WI38 (cell line): ENCODE measurements at regions not wholly inside any gene's neighbourhood (a gene's known extent, or its start where the extent isn't known, plus 50 kb on each side); places are given as distances from the start of the nearest gene placed in this dataset.

Source experiments
- H3K4me3 ChIP-seq: 2 replicates; pipeline ENCODE4 v1.5.1; 2011; ENCODE audit warnings: low read depth, mild to moderate bottlenecking, control low read depth, low read length
- CTCF ChIP-seq: IDR thresholded peaks from 2 replicates; pipeline ENCODE4 v1.5.1; 2012; ENCODE audit warnings: low read depth, mild to moderate bottlenecking, control low read depth, low read length

DNA sequence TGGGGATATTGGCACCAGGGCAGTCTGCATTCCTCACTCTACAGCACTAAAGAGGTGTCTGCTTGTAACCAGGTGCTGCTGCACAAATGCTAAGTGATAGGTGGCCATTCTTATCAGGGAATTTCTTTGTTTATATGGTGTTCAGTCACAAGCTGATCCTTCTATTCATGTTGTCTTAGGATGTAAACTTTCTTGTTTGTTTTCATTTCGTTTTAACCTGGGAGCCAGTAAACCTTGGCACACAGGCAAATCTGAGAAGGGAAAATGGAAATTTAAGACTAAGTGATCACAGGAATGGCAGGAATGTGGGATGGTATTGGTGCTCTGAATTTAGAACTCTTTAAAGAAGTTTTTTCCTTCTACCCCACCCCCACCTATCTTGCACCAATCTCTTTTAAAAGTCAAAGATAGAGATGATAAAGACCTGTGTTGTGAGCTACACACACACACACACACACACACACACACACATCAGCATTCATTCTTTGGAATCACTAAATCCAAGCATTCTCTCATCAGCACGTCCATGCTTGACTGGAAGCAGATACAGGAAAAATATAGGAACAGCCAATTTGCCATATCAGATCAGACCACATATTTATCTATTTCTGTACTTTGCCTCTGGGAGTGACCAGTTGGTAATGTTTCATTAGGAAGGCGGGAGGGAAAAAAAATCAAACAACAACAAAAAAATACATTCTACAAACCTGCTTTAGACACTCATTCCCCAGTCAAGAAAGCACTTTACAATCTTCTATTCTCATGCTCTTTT lies 451.4 kb upstream of the ADGRL2 start:
- H3K4me3 ChIP-seq: no peak overlapping the region
- TF ChIP-seq CTCF: no peak

DNA sequence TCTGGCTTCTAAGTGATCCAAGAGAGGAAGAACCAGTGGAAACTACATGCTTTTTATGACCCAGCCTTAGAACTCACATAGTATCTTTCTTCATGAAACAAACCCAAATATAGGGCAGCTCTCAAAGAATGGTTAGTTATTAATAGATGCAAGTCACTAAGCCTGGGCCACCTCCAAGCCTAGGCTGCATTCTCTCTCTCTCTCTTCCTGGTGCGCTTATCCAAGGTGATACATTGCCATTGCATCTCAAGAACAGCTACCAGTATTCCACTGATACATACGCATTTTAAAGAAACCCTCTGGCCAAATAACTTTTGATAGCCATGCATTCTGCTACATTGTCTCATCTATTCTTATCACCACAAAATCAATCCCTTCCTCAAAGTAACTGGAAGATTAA lies 455.6 kb upstream of the ADGRL2 start:
- no peak overlapping the region for H3K4me3 ChIP-seq
- no peak for TF ChIP-seq CTCF

GRCh38 chr1:81340239-81340638 lies 460.5 kb upstream of the ADGRL2 start:
- TF ChIP-seq CTCF: no peak
- no peak overlapping the region for H3K4me3 ChIP-seq

DNA sequence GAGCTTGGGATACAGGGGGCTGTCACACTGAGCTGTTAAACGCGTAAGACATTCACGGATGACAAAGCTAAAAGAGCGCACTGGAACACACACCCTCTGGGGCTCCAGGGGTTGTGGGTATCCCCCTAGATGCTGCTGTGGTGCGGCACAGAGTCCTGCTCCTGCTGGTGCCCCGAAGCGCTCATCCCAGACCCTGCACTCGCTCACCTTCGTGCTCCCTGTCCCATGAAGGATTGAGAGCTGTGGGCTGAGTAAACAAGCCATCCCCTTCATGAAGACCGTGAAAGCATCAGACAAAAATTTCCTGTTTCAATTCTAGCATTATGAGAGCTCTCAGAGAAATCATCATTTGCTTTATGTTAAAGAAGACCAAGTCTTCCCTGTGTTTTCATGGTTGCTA lies 463.5 kb upstream of the ADGRL2 start:
- H3K4me3 ChIP-seq: no peak overlapping the region
- TF ChIP-seq CTCF: no peak

- H3K4me3 ChIP-seq: no peak overlapping the region
- no peak for TF ChIP-seq CTCF
Measured at GRCh38 chr1:81335876-81336275, 464.9 kb upstream of the ADGRL2 start.

- H3K4me3 ChIP-seq: no peak overlapping the region
- TF ChIP-seq CTCF: no peak
Measured at GRCh38 chr1:81330521-81330920, 470.2 kb upstream of the ADGRL2 start.

- no peak overlapping the region for H3K4me3 ChIP-seq
- no peak for TF ChIP-seq CTCF
Measured at GRCh38 chr1:81330111-81330510, 470.6 kb upstream of the ADGRL2 start.
